Heart left ventricle (tissue), 16 donors: ENCODE measurements at regions not wholly inside any gene's neighbourhood (a gene's known extent, or its start where the extent isn't known, plus 50 kb on each side); places are given as distances from the start of the nearest gene placed in this dataset.
"Not testable (repeated sequence)": the region's sequence is repeated elsewhere in the genome, so short reads cannot be mapped to it uniquely, and the experiment has no call there.

Source experiments
- ATAC-seq, 4 donors: fragments of 200-7000 bp; cut with Tn5 transposase; one replicate each; pipeline ENCODE4 v1.9.1; 2020 to 2022; ENCODE audit warnings: moderate library complexity in 4 of 4, mild to moderate bottlenecking in 3 of 4, moderate number of reproducible peaks in 1 of 4
- DNase-seq, 5 donors: peaks; one replicate each; pipeline ENCODE4 v3.0.0-alpha.2; 2020
- H3K27ac ChIP-seq, 12 donors: fragments of 200-600 bp; sonication (generic) in 4 of 12; one replicate each; pipeline versions ENCODE4 v1.5.0 to v1.8.0; 2016 to 2022; ENCODE audit warnings: mild to moderate bottlenecking in 2 of 12
- H3K27me3 ChIP-seq, 9 donors: fragments of 200-600 bp; sonication (generic) in 2 of 9; one replicate each; pipeline versions ENCODE4 v1.5.1 to v1.8.0; 2016 to 2022; ENCODE audit warnings: mild to moderate bottlenecking in 3 of 9
- H3K36me3 ChIP-seq, 9 donors: fragments of 200-600 bp; sonication (generic) in 2 of 9; one replicate each; pipeline versions ENCODE4 v1.5.0 to v1.8.0; 2018 to 2022; ENCODE audit warnings: mild to moderate bottlenecking in 2 of 9
- H3K4me1 ChIP-seq, 12 donors: fragments of 200-600 bp; sonication (generic) in 4 of 12; one replicate each; pipeline versions ENCODE4 v1.5.0 to v1.8.0; 2016 to 2022; ENCODE audit warnings: mild to moderate bottlenecking in 3 of 12
- H3K4me3 ChIP-seq, 12 donors: fragments of 200-600 bp; sonication (generic) in 4 of 12; one replicate each; pipeline versions ENCODE4 v1.5.0 to v1.8.0; 2017 to 2022; ENCODE audit warnings: mild to moderate bottlenecking in 9 of 12, moderate library complexity in 4 of 12
- H3K9me3 ChIP-seq, 12 donors: fragments of 200-600 bp; sonication (generic) in 4 of 12; one replicate each; pipeline versions ENCODE4 v1.5.0 to v1.8.0; 2016 to 2022; ENCODE audit warnings: mild to moderate bottlenecking in 1 of 12
- POLR2A ChIP-seq, 2 donors: fragments of 450-650 bp; IDR thresholded peaks; one replicate each; pipeline ENCODE4 v1.6.1; 2017; ENCODE audit warnings: antibody characterized with exemption in 2 of 2, mild to moderate bottlenecking in 2 of 2, moderate library complexity in 2 of 2
- WGBS, 4 donors: extraction: QIAGEN DNeasy Blood & Tissue Kit in 2 of 4; methylation state at CpG; one replicate each; pipeline versions ENCODE4 v1.1.5 to v1.1.7; 2013 to 2018; 5-methylcytosine and 5-hydroxymethylcytosine counted together
- intact Hi-C, 10 donors: fragments of 100-400 bp; cut with DNase I; formaldehyde crosslinking; loops; one replicate each; pipeline versions ENCODE4 v1.11.1 to v1.14.2; 2022
- TF ChIP-seq, protein P1 (sequence below), 12 donors: fragments of 200-600 bp; sonication (generic) in 4 of 12; IDR thresholded peaks; one replicate each; pipeline versions ENCODE4 v1.5.0 to v1.8.0; 2018 to 2022; ENCODE audit warnings: antibody characterized with exemption in 12 of 12, mild to moderate bottlenecking in 5 of 12
- donor health status: ischemic (EF 13 %, LVEDD 7.1; RV severe dilation, severe dysfunction).
- donor health status: healthy with polysubstance abuse.
- donor health status: DM: no; HTN: yes; CAD: no.
- donor health status: DM: no; HTN: no; CAD: no.
- donor health status: ischemic (EF 25% LVEDD 6.9; RV normal size, moderate dysfunction).
- donor health status: ischemic (EF 25% LVEDD 5.7; RV mildly dilated, moderate dysfunction).
- donor health status: healthy.
- donor health status: DM: yes; HTN: yes; CAD: no.
- donor health status: ischemic (EF 35%, LVEDD 5.7; RV mildly dilated, moderate dysfunction).
- donor health status: nonischemic (EF 11% LVEDD 7.7; RV severe dilation, severe dysfunction).
- donor health status: DM: yes; HTN: yes; CAD: no.
- donor health status: PGD.
- donor health status: ischemic (EF 29% LVEDD 5.4; RV normal size, mild dysfunction).
- donor health status: nonischemic (EF 23%, LVEDD 6.1; RV moderate dilation, normal function).

GRCh38 chrX:44667771-44668170 lies 125.1 kb upstream of the FUNDC1 start:
- Histone ChIP-seq H3K4me3 (no peak overlapping the region), H3K36me3 (no peaks in the 10 kb centered on the region), H3K4me1 (no peaks in the 10 kb centered on the region), H3K27me3 (peaks cover 0 to 31% (median 0%) of the 10 kb centered on the region in 9 donors), H3K27ac (no peak overlapping the region), H3K9me3 (no peaks in the 10 kb centered on the region)
- TF ChIP-seq, protein P1, sequence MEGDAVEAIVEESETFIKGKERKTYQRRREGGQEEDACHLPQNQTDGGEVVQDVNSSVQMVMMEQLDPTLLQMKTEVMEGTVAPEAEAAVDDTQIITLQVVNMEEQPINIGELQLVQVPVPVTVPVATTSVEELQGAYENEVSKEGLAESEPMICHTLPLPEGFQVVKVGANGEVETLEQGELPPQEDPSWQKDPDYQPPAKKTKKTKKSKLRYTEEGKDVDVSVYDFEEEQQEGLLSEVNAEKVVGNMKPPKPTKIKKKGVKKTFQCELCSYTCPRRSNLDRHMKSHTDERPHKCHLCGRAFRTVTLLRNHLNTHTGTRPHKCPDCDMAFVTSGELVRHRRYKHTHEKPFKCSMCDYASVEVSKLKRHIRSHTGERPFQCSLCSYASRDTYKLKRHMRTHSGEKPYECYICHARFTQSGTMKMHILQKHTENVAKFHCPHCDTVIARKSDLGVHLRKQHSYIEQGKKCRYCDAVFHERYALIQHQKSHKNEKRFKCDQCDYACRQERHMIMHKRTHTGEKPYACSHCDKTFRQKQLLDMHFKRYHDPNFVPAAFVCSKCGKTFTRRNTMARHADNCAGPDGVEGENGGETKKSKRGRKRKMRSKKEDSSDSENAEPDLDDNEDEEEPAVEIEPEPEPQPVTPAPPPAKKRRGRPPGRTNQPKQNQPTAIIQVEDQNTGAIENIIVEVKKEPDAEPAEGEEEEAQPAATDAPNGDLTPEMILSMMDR (IDR thresholded peaks at IDR 0.05), result no peak
- ATAC-seq, result no peak
- intact Hi-C loops, result no loop called here
- 56 to 82% (median 67%) methylated on average over 3 of the region's 3 CpGs for WGBS, 4 donors
- no peak for DNase-seq

- not testable (repeated sequence) for ATAC-seq
- 83 to 93% (median 84%) methylated on average over 5 of the region's 5 CpGs for WGBS, 4 donors
These were observed 115.1 kb upstream of the FUNDC1 start for GRCh38 chrX:44657718-44658246.

GRCh38 chrX:44651358-44651757 lies 108.7 kb upstream of the FUNDC1 start:
- 8 to 13% (median 11%) methylated on average over 2 of the region's 2 CpGs for WGBS, 4 donors
- no peaks in the 10 kb centered on the region for H3K4me1 ChIP-seq
- H3K27ac ChIP-seq, result no peak overlapping the region
- intact Hi-C loops, result no loop called here
- ATAC-seq (peak in 3 of 4 donors; percentile 54 to 68 (median 64)), DNase-seq (no peak)
- no peaks in the 10 kb centered on the region for H3K36me3 ChIP-seq
- peak overlapping the region in 1 of 12 donors; percentile 33 for H3K4me3 ChIP-seq
- H3K9me3 ChIP-seq, result no peaks in the 10 kb centered on the region
- H3K27me3 ChIP-seq, result peaks cover 0 to 8% (median 0%) of the 10 kb centered on the region in 9 donors
- no peak for TF ChIP-seq POLR2A (IDR thresholded peaks at IDR 0.05)
- TF ChIP-seq, protein P1 (IDR thresholded peaks at IDR 0.05), result no peak

More at GRCh38 chrX:44657718-44658246, 115.1 kb upstream of the FUNDC1 start:
- H3K27ac ChIP-seq, H3K27me3 ChIP-seq, intact Hi-C loops, H3K36me3 ChIP-seq, H3K4me3 ChIP-seq, H3K4me1 ChIP-seq, DNase-seq, H3K9me3 ChIP-seq: not testable (repeated sequence)

GRCh38 chrX:44643723-44644122 lies 101.1 kb upstream of the FUNDC1 start:
- Histone ChIP-seq H3K36me3 (no peaks in the 10 kb centered on the region), H3K27ac (no peak overlapping the region), H3K4me3 (no peak overlapping the region), H3K9me3 (no peaks in the 10 kb centered on the region), H3K27me3 (peaks cover 0 to 13% (median 0%) of the 10 kb centered on the region in 9 donors), H3K4me1 (no peaks in the 10 kb centered on the region)
- ATAC-seq (no peak), DNase-seq (no peak)
- 72 to 88% (median 81%) methylated on average over 5 of the region's 5 CpGs for whole genome bisulfite sequencing, 4 donors
- no peak for TF ChIP-seq POLR2A (IDR thresholded peaks at IDR 0.05)
- TF ChIP-seq, protein P1 (IDR thresholded peaks at IDR 0.05), result no peak
- intact Hi-C loops, result no loop called here

DNA sequence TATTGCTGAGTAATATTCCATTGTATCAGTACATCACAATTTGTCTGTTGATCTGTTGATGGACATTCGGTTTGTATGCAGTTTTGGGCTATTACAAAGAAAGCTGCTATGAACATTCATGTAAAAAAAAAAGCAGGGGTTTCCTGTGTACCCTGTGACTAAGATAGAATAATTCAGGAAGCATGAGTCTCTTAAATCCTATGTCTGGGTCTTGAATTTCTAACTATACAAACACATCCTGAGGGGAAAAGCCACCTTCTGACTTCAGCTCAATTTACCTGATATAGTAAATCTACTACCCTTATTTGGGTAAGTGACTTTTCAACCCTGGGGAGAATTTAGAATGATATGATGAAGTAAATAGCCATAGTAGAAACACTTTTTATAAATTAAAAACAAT lies 94.6 kb upstream of the FUNDC1 start:
- Histone ChIP-seq H3K27ac (no peak overlapping the region), H3K4me3 (no peak overlapping the region), H3K4me1 (no peaks in the 10 kb centered on the region), H3K36me3 (no peaks in the 10 kb centered on the region), H3K9me3 (no peaks in the 10 kb centered on the region), H3K27me3 (peaks cover 0 to 14% (median 0%) of the 10 kb centered on the region in 9 donors)
- TF ChIP-seq POLR2A (IDR thresholded peaks at IDR 0.05), result no peak
- 53 to 61% (median 56%) methylated on average over 1 of the region's 1 CpG for WGBS, 4 donors
- DNase-seq (no peak), ATAC-seq (no peak)
- intact Hi-C loops, result no loop called here
